ENCODE measurements at regions not wholly inside any gene's neighbourhood (a gene's known extent, or its start where the extent isn't known, plus 50 kb on each side); places are given as distances from the start of the nearest gene placed in this dataset.

GRCh38 chr7:46864716-46865115 lies 717.2 kb downstream of the TNS3 start:
- no peak overlapping the region for H3K27ac ChIP-seq (ENCODE audit: low read depth, low read length)
- DNase-seq (ENCODE audit: low read depth in 4 of 6, low spot score in 6 of 6): peak in 1 of 6 donors; percentile 38
- H3K27me3 ChIP-seq (ENCODE audit: control insufficient read depth, insufficient read depth, low read length): no peaks in the 10 kb centered on the region
- no peaks in the 10 kb centered on the region for H3K36me3 ChIP-seq (ENCODE audit: control insufficient read depth, insufficient read depth, low read length)
- no peak overlapping the region for H3K4me3 ChIP-seq (ENCODE audit: low read depth, low read length)
- no peaks in the 10 kb centered on the region for H3K4me1 ChIP-seq (ENCODE audit: control insufficient read depth, insufficient read depth, low read length)
- 90% methylated on average over 3 of the region's 4 CpGs for WGBS (ENCODE audit: insufficient coverage)
- no peaks in the 10 kb centered on the region for H3K9me3 ChIP-seq (ENCODE audit: control insufficient read depth, insufficient read depth, low read length)

GRCh38 chr7:46859963-46860475 lies 721.9 kb downstream of the TNS3 start:
- H3K27me3 ChIP-seq (ENCODE audit: control insufficient read depth, insufficient read depth, low read length): no peaks in the 10 kb centered on the region
- peak in 2 of 6 donors; percentile 10 to 19 for DNase-seq (ENCODE audit: low read depth in 4 of 6, low spot score in 6 of 6)
- no peak overlapping the region for H3K27ac ChIP-seq (ENCODE audit: low read depth, low read length)
- no peak overlapping the region for H3K4me3 ChIP-seq (ENCODE audit: low read depth, low read length)
- WGBS (ENCODE audit: insufficient coverage): 68% methylated on average over 6 of the region's 6 CpGs
- H3K9me3 ChIP-seq (ENCODE audit: control insufficient read depth, insufficient read depth, low read length): no peaks in the 10 kb centered on the region
- no peaks in the 10 kb centered on the region for H3K36me3 ChIP-seq (ENCODE audit: control insufficient read depth, insufficient read depth, low read length)
- H3K4me1 ChIP-seq (ENCODE audit: control insufficient read depth, insufficient read depth, low read length): no peaks in the 10 kb centered on the region

GRCh38 chr7:46855851-46856250 lies 726.1 kb downstream of the TNS3 start:
- Histone ChIP-seq H3K4me1 (ENCODE audit: control insufficient read depth, insufficient read depth, low read length) (no peaks in the 10 kb centered on the region), H3K36me3 (ENCODE audit: control insufficient read depth, insufficient read depth, low read length) (no peaks in the 10 kb centered on the region), H3K4me3 (ENCODE audit: low read depth, low read length) (no peak overlapping the region), H3K27ac (ENCODE audit: low read depth, low read length) (no peak overlapping the region), H3K9me3 (ENCODE audit: control insufficient read depth, insufficient read depth, low read length) (no peaks in the 10 kb centered on the region), H3K27me3 (ENCODE audit: control insufficient read depth, insufficient read depth, low read length) (no peaks in the 10 kb centered on the region)
- DNase-seq (ENCODE audit: low read depth in 4 of 6, low spot score in 6 of 6): no peak
- WGBS (ENCODE audit: insufficient coverage): 88% methylated on average over 4 of the region's 4 CpGs

- Histone ChIP-seq H3K27me3 (ENCODE audit: control insufficient read depth, insufficient read depth, low read length) (no peaks in the 10 kb centered on the region), H3K36me3 (ENCODE audit: control insufficient read depth, insufficient read depth, low read length) (no peaks in the 10 kb centered on the region), H3K4me3 (ENCODE audit: low read depth, low read length) (no peak overlapping the region), H3K9me3 (ENCODE audit: control insufficient read depth, insufficient read depth, low read length) (no peaks in the 10 kb centered on the region), H3K4me1 (ENCODE audit: control insufficient read depth, insufficient read depth, low read length) (no peaks in the 10 kb centered on the region), H3K27ac (ENCODE audit: low read depth, low read length) (no peak overlapping the region)
- no peak for DNase-seq (ENCODE audit: low read depth in 4 of 6, low spot score in 6 of 6)
- 67% methylated on average over 1 of the region's 1 CpG for WGBS (ENCODE audit: insufficient coverage)
Observed at GRCh38 chr7:46854958-46855473, 726.9 kb downstream of the TNS3 start.

GRCh38 chr7:46853451-46853850 lies 728.5 kb downstream of the TNS3 start:
- Histone ChIP-seq H3K36me3 (ENCODE audit: control insufficient read depth, insufficient read depth, low read length) (no peaks in the 10 kb centered on the region), H3K4me3 (ENCODE audit: low read depth, low read length) (no peak overlapping the region), H3K9me3 (ENCODE audit: control insufficient read depth, insufficient read depth, low read length) (no peaks in the 10 kb centered on the region), H3K27ac (ENCODE audit: low read depth, low read length) (no peak overlapping the region), H3K27me3 (ENCODE audit: control insufficient read depth, insufficient read depth, low read length) (no peaks in the 10 kb centered on the region), H3K4me1 (ENCODE audit: control insufficient read depth, insufficient read depth, low read length) (no peaks in the 10 kb centered on the region)
- no peak for DNase-seq (ENCODE audit: low read depth in 4 of 6, low spot score in 6 of 6)
- WGBS (ENCODE audit: insufficient coverage): 67% methylated on average over 1 of the region's 1 CpG

GRCh38 chr7:46852795-46853194 lies 729.1 kb downstream of the TNS3 start:
- H3K27me3 ChIP-seq (ENCODE audit: control insufficient read depth, insufficient read depth, low read length): no peaks in the 10 kb centered on the region
- no peak for DNase-seq (ENCODE audit: low read depth in 4 of 6, low spot score in 6 of 6)
- no peaks in the 10 kb centered on the region for H3K9me3 ChIP-seq (ENCODE audit: control insufficient read depth, insufficient read depth, low read length)
- 86% methylated on average over 1 of the region's 3 CpGs for WGBS (ENCODE audit: insufficient coverage)
- H3K4me1 ChIP-seq (ENCODE audit: control insufficient read depth, insufficient read depth, low read length): no peaks in the 10 kb centered on the region
- H3K27ac ChIP-seq (ENCODE audit: low read depth, low read length): no peak overlapping the region
- H3K4me3 ChIP-seq (ENCODE audit: low read depth, low read length): no peak overlapping the region
- no peaks in the 10 kb centered on the region for H3K36me3 ChIP-seq (ENCODE audit: control insufficient read depth, insufficient read depth, low read length)

GRCh38 chr7:46850563-46851330 lies 731.2 kb downstream of the TNS3 start:
- no peaks in the 10 kb centered on the region for H3K4me1 ChIP-seq (ENCODE audit: control insufficient read depth, insufficient read depth, low read length)
- 99% methylated on average over 5 of the region's 10 CpGs for WGBS (ENCODE audit: insufficient coverage)
- no peak overlapping the region for H3K4me3 ChIP-seq (ENCODE audit: low read depth, low read length)
- no peak overlapping the region for H3K27ac ChIP-seq (ENCODE audit: low read depth, low read length)
- no peaks in the 10 kb centered on the region for H3K9me3 ChIP-seq (ENCODE audit: control insufficient read depth, insufficient read depth, low read length)
- no peaks in the 10 kb centered on the region for H3K36me3 ChIP-seq (ENCODE audit: control insufficient read depth, insufficient read depth, low read length)
- H3K27me3 ChIP-seq (ENCODE audit: control insufficient read depth, insufficient read depth, low read length): no peaks in the 10 kb centered on the region
- no peak for DNase-seq (ENCODE audit: low read depth in 4 of 6, low spot score in 6 of 6)

GRCh38 chr7:46848944-46849343 lies 733.0 kb downstream of the TNS3 start:
- H3K27me3 ChIP-seq (ENCODE audit: control insufficient read depth, insufficient read depth, low read length): no peaks in the 10 kb centered on the region
- no peaks in the 10 kb centered on the region for H3K9me3 ChIP-seq (ENCODE audit: control insufficient read depth, insufficient read depth, low read length)
- DNase-seq (ENCODE audit: low read depth in 4 of 6, low spot score in 6 of 6): no peak
- no peak overlapping the region for H3K27ac ChIP-seq (ENCODE audit: low read depth, low read length)
- no CpG with 5 or more reads among the region's 2 CpGs for WGBS (ENCODE audit: insufficient coverage)
- H3K4me3 ChIP-seq (ENCODE audit: low read depth, low read length): no peak overlapping the region
- no peaks in the 10 kb centered on the region for H3K4me1 ChIP-seq (ENCODE audit: control insufficient read depth, insufficient read depth, low read length)
- no peaks in the 10 kb centered on the region for H3K36me3 ChIP-seq (ENCODE audit: control insufficient read depth, insufficient read depth, low read length)

- no CpG with 5 or more reads among the region's 1 CpG for WGBS (ENCODE audit: insufficient coverage)
- Histone ChIP-seq H3K27ac (ENCODE audit: low read depth, low read length) (no peak overlapping the region), H3K4me3 (ENCODE audit: low read depth, low read length) (no peak overlapping the region), H3K36me3 (ENCODE audit: control insufficient read depth, insufficient read depth, low read length) (no peaks in the 10 kb centered on the region), H3K4me1 (ENCODE audit: control insufficient read depth, insufficient read depth, low read length) (no peaks in the 10 kb centered on the region), H3K9me3 (ENCODE audit: control insufficient read depth, insufficient read depth, low read length) (no peaks in the 10 kb centered on the region), H3K27me3 (ENCODE audit: control insufficient read depth, insufficient read depth, low read length) (no peaks in the 10 kb centered on the region)
- no peak for DNase-seq (ENCODE audit: low read depth in 4 of 6, low spot score in 6 of 6)
Observed at GRCh38 chr7:46848311-46848710, 733.6 kb downstream of the TNS3 start.

- H3K36me3 ChIP-seq (ENCODE audit: control insufficient read depth, insufficient read depth, low read length): no peaks in the 10 kb centered on the region
- H3K9me3 ChIP-seq (ENCODE audit: control insufficient read depth, insufficient read depth, low read length): no peaks in the 10 kb centered on the region
- no peak for DNase-seq (ENCODE audit: low read depth in 4 of 6, low spot score in 6 of 6)
- H3K27me3 ChIP-seq (ENCODE audit: control insufficient read depth, insufficient read depth, low read length): no peaks in the 10 kb centered on the region
- H3K4me1 ChIP-seq (ENCODE audit: control insufficient read depth, insufficient read depth, low read length): no peaks in the 10 kb centered on the region
- no peak overlapping the region for H3K27ac ChIP-seq (ENCODE audit: low read depth, low read length)
- no CpG with 5 or more reads among the region's 3 CpGs for WGBS (ENCODE audit: insufficient coverage)
- no peak overlapping the region for H3K4me3 ChIP-seq (ENCODE audit: low read depth, low read length)
Observed at GRCh38 chr7:46847126-46847525, 734.8 kb downstream of the TNS3 start.

Data from spinal cord (tissue), 9 donors.